ENCODE measurements at regions not wholly inside any gene's neighbourhood (a gene's known extent, or its start where the extent isn't known, plus 50 kb on each side); places are given as distances from the start of the nearest gene placed in this dataset.

DNA sequence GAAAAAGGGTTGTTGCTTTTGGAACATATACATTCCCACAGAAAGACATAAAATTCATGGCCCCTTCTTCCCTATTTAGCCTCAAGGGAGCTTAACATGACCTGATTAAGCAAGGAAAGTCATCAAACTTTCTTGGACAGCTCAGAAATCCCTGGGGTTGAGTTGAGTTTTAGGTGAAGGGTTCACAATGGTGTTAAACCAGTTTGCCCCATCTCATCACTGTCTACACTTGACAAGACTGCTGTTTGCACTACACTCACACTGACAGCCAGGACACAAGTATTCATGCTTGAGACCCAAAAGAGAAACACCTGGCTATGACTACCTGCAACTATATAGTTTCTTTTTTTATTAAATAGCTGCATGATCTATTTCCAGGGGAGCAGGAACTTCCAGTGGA lies 209.8 kb upstream of the TMEM45B start:
- Histone ChIP-seq H3K4me1 (no peaks in the 10 kb centered on the region), H3K27ac (no peak overlapping the region), H3K9me3 (no peaks in the 10 kb centered on the region), H3K4me3 (no peak overlapping the region), H3K36me3 (no peaks in the 10 kb centered on the region), H3K27me3 (no peaks in the 10 kb centered on the region)
- TF ChIP-seq, protein P1, sequence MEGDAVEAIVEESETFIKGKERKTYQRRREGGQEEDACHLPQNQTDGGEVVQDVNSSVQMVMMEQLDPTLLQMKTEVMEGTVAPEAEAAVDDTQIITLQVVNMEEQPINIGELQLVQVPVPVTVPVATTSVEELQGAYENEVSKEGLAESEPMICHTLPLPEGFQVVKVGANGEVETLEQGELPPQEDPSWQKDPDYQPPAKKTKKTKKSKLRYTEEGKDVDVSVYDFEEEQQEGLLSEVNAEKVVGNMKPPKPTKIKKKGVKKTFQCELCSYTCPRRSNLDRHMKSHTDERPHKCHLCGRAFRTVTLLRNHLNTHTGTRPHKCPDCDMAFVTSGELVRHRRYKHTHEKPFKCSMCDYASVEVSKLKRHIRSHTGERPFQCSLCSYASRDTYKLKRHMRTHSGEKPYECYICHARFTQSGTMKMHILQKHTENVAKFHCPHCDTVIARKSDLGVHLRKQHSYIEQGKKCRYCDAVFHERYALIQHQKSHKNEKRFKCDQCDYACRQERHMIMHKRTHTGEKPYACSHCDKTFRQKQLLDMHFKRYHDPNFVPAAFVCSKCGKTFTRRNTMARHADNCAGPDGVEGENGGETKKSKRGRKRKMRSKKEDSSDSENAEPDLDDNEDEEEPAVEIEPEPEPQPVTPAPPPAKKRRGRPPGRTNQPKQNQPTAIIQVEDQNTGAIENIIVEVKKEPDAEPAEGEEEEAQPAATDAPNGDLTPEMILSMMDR (IDR thresholded peaks at IDR 0.05), result no peak
- intact Hi-C loops (cut with DNase I), result no loop called here
- DNase-seq, result no peak

DNA sequence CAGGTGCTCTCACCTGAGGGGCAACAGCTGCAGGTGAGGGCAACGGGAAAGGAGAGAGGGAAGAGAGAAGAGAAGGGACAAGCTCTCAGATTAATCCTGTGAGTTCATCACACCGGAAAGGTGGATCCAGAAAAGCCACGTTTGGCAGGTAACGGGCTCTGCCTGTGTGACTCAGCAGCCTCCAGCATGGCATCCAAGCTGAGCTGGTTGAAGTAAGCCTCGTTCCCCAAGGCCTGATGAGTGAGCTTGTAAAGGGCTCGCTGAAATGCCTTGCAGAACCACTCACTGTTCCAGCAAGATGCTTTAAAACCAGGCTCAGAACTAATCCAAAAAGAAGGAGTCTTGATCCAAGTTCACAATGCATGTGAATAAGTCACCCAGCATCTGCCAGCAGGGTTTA lies 206.9 kb upstream of the TMEM45B start:
- Histone ChIP-seq H3K4me3 (no peak overlapping the region), H3K27me3 (no peaks in the 10 kb centered on the region), H3K27ac (no peak overlapping the region), H3K36me3 (no peaks in the 10 kb centered on the region), H3K9me3 (no peaks in the 10 kb centered on the region), H3K4me1 (no peaks in the 10 kb centered on the region)
- no peak for DNase-seq
- no peak for TF ChIP-seq POLR2A (IDR thresholded peaks at IDR 0.05)
- TF ChIP-seq, protein P1 (IDR thresholded peaks at IDR 0.05), result no peak
- TF ChIP-seq POLR2AphosphoS5 (IDR thresholded peaks at IDR 0.05), result no peak
- TF ChIP-seq EP300 (IDR thresholded peaks at IDR 0.05), result no peak
- intact Hi-C loops (cut with DNase I), result no loop called here
- 71 to 78% methylated on average over 6 of the region's 6 CpGs for WGBS, 2 donors

DNA sequence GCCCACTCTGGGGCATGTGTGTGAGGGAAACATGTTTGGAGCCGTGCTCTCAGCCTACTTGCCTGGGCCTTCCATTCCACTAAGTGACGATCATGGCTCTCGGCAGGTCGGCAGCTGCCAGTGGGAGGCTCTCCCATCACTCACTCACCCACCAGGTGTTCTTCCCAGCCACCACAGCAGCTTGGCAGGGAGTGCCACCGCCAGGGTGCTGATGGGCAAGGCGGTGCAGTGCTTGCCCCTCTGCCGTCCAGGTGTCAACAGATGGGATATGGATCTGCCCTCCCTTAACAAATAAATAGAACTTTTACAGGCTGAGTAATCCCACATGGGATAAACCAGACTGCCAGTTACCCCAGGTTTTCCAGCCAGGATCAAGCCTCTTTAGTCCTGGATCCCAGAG lies 205.5 kb upstream of the TMEM45B start:
- H3K4me3 ChIP-seq, result no peak overlapping the region
- TF ChIP-seq POLR2AphosphoS5 (IDR thresholded peaks at IDR 0.05) (no peak), EP300 (IDR thresholded peaks at IDR 0.05) (no peak), POLR2A (IDR thresholded peaks at IDR 0.05) (no peak)
- TF ChIP-seq, protein P1 (IDR thresholded peaks at IDR 0.05), result no peak
- intact Hi-C loops (cut with DNase I), result no loop called here
- H3K27ac ChIP-seq, result no peak overlapping the region
- DNase-seq, result no peak
- H3K4me1 ChIP-seq, result no peaks in the 10 kb centered on the region
- H3K27me3 ChIP-seq, result no peaks in the 10 kb centered on the region
- WGBS, 2 donors, result 78 to 84% methylated on average over 7 of the region's 7 CpGs
- H3K36me3 ChIP-seq, result no peaks in the 10 kb centered on the region
- no peaks in the 10 kb centered on the region for H3K9me3 ChIP-seq

DNA sequence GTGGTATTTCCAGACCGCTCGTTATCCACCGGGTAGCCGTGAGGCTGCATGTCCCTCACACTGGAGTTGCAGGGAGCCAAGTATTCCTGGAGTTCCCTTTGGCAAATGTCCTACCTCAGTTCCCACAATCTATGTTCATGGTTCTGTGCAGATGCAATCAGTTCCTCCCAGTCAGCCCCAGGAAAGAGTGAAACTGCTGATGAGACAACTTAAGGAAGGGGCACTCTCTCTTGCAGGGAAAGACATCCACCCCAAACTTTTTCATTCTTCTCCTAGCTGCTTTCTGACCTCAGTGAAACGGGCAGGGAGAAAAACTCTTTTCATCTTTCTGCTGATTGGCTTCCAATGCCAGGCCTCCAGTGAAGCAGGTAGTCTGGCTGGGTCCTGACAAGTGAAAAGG lies 205.1 kb upstream of the TMEM45B start:
- DNase-seq, result no peak
- Histone ChIP-seq H3K27me3 (no peaks in the 10 kb centered on the region), H3K36me3 (no peaks in the 10 kb centered on the region), H3K9me3 (no peaks in the 10 kb centered on the region), H3K4me1 (no peaks in the 10 kb centered on the region), H3K4me3 (no peak overlapping the region), H3K27ac (no peak overlapping the region)
- intact Hi-C loops (cut with DNase I), result no loop called here
- WGBS, 2 donors, result 83 to 87% methylated on average over 5 of the region's 5 CpGs
- no peak for TF ChIP-seq POLR2A (IDR thresholded peaks at IDR 0.05)
- TF ChIP-seq POLR2AphosphoS5 (IDR thresholded peaks at IDR 0.05), result no peak
- no peak for TF ChIP-seq EP300 (IDR thresholded peaks at IDR 0.05)
- TF ChIP-seq, protein P1 (IDR thresholded peaks at IDR 0.05), result no peak

DNA sequence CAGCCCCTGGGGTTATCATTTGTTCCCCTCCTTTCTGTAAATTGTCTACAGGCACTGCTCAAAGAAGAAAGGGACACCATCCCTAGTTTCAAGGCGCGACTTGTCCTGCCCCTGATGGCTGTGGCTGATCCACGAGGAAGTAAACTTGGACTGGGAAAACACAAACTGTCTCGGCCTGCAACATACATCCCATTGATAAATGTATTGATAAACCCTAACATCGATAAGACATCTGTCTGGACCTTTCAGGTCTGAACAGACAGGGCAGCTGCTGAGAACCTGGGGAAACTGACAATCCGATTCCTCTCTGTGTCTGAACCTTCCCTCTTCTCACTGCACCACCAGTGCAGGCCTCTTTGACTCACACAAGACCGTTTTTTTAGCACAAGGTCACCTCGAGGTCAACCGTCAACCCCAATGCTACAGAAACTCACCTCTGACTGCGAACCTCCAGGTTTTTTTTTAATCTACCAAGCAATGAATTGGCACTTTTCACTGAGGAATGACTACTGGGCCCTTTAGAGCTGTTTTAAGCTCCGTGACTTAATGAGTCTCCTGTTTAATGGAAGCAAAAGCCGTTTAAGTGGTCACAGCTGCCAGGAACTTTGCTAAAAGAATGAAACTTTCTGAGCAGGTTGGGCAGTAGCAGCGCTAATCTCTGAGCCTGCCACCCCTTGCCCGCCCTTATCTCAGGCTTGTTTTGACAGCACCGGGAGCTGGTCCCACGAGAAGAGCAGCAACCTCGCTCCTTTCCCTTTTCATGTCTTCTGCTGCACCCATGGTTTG lies 203.8 kb upstream of the TMEM45B start:
- H3K27ac ChIP-seq, result no peak overlapping the region
- no peaks in the 10 kb centered on the region for H3K27me3 ChIP-seq
- no peaks in the 10 kb centered on the region for H3K9me3 ChIP-seq
- no peak for TF ChIP-seq POLR2AphosphoS5 (IDR thresholded peaks at IDR 0.05)
- TF ChIP-seq, protein P1 (IDR thresholded peaks at IDR 0.05), result no peak
- no peak for TF ChIP-seq POLR2A (IDR thresholded peaks at IDR 0.05)
- no peak for TF ChIP-seq EP300 (IDR thresholded peaks at IDR 0.05)
- H3K4me3 ChIP-seq, result no peak overlapping the region
- intact Hi-C loops (cut with DNase I), result no loop called here
- no peaks in the 10 kb centered on the region for H3K4me1 ChIP-seq
- no peaks in the 10 kb centered on the region for H3K36me3 ChIP-seq
- WGBS, 2 donors, result 38 to 55% methylated on average over 17 of the region's 17 CpGs
- DNase-seq, result no peak

Measured in sigmoid colon (tissue), 6 donors.